ENCODE measurements at regions not wholly inside any gene's neighbourhood (a gene's known extent, or its start where the extent isn't known, plus 50 kb on each side); places are given as distances from the start of the nearest gene placed in this dataset.

DNA sequence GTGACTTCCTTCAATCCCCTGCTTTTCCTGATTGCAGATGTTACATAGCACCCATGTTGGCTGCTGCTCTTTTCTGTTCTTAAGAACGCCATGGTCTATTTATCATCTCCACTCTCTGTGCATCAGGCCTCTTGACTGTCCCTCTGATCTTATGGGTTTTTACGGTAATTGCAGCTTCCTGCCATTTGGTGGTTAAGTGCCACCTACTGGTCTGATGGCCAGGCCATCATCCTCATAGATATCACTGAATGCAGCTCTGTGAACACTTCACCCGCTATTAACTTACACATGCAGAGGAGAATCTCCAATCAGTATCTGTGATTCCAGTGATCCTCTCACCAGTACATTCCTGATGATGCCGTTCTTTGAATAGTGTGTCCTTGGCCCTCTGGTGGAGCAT lies 382.4 kb downstream of the TRAM1L1 start:
- TF ChIP-seq POLR2A (IDR thresholded peaks at IDR 0.05): no peak
- TF ChIP-seq, protein P1, sequence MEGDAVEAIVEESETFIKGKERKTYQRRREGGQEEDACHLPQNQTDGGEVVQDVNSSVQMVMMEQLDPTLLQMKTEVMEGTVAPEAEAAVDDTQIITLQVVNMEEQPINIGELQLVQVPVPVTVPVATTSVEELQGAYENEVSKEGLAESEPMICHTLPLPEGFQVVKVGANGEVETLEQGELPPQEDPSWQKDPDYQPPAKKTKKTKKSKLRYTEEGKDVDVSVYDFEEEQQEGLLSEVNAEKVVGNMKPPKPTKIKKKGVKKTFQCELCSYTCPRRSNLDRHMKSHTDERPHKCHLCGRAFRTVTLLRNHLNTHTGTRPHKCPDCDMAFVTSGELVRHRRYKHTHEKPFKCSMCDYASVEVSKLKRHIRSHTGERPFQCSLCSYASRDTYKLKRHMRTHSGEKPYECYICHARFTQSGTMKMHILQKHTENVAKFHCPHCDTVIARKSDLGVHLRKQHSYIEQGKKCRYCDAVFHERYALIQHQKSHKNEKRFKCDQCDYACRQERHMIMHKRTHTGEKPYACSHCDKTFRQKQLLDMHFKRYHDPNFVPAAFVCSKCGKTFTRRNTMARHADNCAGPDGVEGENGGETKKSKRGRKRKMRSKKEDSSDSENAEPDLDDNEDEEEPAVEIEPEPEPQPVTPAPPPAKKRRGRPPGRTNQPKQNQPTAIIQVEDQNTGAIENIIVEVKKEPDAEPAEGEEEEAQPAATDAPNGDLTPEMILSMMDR (IDR thresholded peaks at IDR 0.05): no peak

All from tibial nerve (tissue), 3 donors.